Tibial artery (tissue), 4 donors: ENCODE measurements at regions not wholly inside any gene's neighbourhood (a gene's known extent, or its start where the extent isn't known, plus 50 kb on each side); places are given as distances from the start of the nearest gene placed in this dataset.

Experiments
- DNase-seq, 2 donors: peaks; one replicate each; pipeline ENCODE4 v3.0.0-alpha.2; 2019
- H3K27ac ChIP-seq, 2 donors: fragments of 200-600 bp; sonication (generic) in 1 of 2; 1 replicate in 1 of 2; 2 replicates in 1 of 2; pipeline ENCODE4 v1.5.1; 2018 to 2019; ENCODE audit warnings: mild to moderate bottlenecking in 1 of 2
- H3K27me3 ChIP-seq, 2 donors: fragments of 200-600 bp; sonication (generic) in 1 of 2; one replicate each; pipeline versions ENCODE4 v1.5.1 to v1.6.0; 2016 to 2019
- H3K36me3 ChIP-seq, 3 donors: fragments of 200-600 bp; sonication (generic) in 2 of 3; one replicate each; pipeline ENCODE4 v1.5.1; 2016 to 2019; ENCODE audit warnings: mild to moderate bottlenecking in 2 of 3
- H3K4me1 ChIP-seq, 4 donors: fragments of 200-600 bp; sonication (generic) in 2 of 4; 1 replicate in 3 of 4; 2 replicates in 1 of 4; pipeline ENCODE4 v1.5.1; 2016 to 2019
- H3K4me3 ChIP-seq, 2 donors: fragments of 200-600 bp; sonication (generic) in 1 of 2; 1 replicate in 1 of 2; 2 replicates in 1 of 2; pipeline ENCODE4 v1.5.1; 2018 to 2019; ENCODE audit warnings: mild to moderate bottlenecking in 2 of 2
- H3K9me3 ChIP-seq, 3 donors: fragments of 200-600 bp; sonication (generic) in 1 of 3; one replicate each; pipeline ENCODE4 v1.5.1; 2016 to 2019
- intact Hi-C: fragments of 100-400 bp; cut with DNase I; formaldehyde crosslinking; loops from one replicate; pipeline ENCODE4 v1.15.0; 2023; ENCODE audit warnings: low total_unique reads
- TF ChIP-seq, protein P1 (sequence below), 2 experiments: fragments of 200-600 bp in 1 of 2; fragments of 450-650 bp in 1 of 2; IDR thresholded peaks; one replicate each; pipeline ENCODE4 v1.5.1; 2017 to 2019; ENCODE audit warnings: antibody characterized with exemption in 2 of 2, mild to moderate bottlenecking in 1 of 2, moderate library complexity in 1 of 2

GRCh38 chr13:83508771-83509301 is 373.4 kb downstream of the SLITRK1 start:
- TF ChIP-seq, protein P1, sequence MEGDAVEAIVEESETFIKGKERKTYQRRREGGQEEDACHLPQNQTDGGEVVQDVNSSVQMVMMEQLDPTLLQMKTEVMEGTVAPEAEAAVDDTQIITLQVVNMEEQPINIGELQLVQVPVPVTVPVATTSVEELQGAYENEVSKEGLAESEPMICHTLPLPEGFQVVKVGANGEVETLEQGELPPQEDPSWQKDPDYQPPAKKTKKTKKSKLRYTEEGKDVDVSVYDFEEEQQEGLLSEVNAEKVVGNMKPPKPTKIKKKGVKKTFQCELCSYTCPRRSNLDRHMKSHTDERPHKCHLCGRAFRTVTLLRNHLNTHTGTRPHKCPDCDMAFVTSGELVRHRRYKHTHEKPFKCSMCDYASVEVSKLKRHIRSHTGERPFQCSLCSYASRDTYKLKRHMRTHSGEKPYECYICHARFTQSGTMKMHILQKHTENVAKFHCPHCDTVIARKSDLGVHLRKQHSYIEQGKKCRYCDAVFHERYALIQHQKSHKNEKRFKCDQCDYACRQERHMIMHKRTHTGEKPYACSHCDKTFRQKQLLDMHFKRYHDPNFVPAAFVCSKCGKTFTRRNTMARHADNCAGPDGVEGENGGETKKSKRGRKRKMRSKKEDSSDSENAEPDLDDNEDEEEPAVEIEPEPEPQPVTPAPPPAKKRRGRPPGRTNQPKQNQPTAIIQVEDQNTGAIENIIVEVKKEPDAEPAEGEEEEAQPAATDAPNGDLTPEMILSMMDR (IDR thresholded peaks at IDR 0.05): no peak
- no peak for DNase-seq
- Histone ChIP-seq H3K9me3 (no peaks in the 10 kb centered on the region), H3K4me3 (no peak overlapping the region), H3K36me3 (no peaks in the 10 kb centered on the region), H3K27me3 (no peaks in the 10 kb centered on the region), H3K27ac (no peak overlapping the region), H3K4me1 (peaks cover 0 to 2% (median 0%) of the 10 kb centered on the region in 4 donors)
- intact Hi-C loops: no loop called here

DNA sequence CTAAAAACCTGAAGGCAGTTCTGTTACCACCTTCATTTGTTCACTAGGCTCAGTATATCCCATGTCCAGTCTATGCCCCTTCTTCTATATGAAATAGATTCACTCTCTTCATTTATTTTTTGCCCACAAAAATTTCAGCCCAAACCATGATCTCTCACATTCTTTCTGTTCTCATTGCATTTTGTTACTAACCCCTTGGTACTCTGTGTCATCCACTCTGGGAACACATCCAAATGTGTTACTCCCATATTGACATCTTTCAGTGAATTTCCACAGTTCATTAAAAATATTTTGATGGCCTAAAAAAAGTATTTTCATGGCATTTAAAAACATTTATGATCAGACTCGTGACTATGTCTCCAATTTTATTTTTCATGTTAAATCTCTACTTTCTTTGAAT is 378.9 kb downstream of the SLITRK1 start:
- no peak overlapping the region for H3K4me3 ChIP-seq
- no peaks in the 10 kb centered on the region for H3K9me3 ChIP-seq
- no peaks in the 10 kb centered on the region for H3K36me3 ChIP-seq
- peaks cover 0 to 8% (median 0%) of the 10 kb centered on the region in 4 donors for H3K4me1 ChIP-seq
- intact Hi-C loops: no loop called here
- DNase-seq: no peak
- TF ChIP-seq, protein P1 (IDR thresholded peaks at IDR 0.05): no peak
- no peak overlapping the region for H3K27ac ChIP-seq
- no peaks in the 10 kb centered on the region for H3K27me3 ChIP-seq

DNA sequence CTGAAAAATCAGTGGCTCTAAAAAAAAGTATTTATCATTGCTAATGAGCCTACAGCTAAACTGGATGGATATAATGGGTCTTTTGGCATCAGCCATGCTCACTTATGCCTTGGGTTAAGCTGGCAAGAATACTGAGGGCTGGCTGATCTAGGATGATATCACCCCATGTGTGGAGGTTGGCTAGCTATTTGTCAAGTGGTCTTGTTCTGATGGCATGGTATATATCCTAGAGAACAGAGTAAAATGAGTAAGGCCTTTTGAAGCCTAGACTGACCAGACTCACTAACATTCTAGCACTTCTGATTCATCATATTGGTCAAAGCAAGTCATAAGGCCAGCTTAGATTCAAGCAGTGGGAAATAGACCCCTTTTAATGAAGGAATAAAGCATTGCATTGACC is 383.0 kb downstream of the SLITRK1 start:
- TF ChIP-seq, protein P1 (IDR thresholded peaks at IDR 0.05): no peak
- intact Hi-C loops: no loop called here
- H3K9me3 ChIP-seq: no peaks in the 10 kb centered on the region
- no peak for DNase-seq
- peaks cover 0 to 8% (median 0%) of the 10 kb centered on the region in 4 donors for H3K4me1 ChIP-seq
- no peaks in the 10 kb centered on the region for H3K27me3 ChIP-seq
- H3K36me3 ChIP-seq: no peaks in the 10 kb centered on the region
- H3K27ac ChIP-seq: no peak overlapping the region
- H3K4me3 ChIP-seq: no peak overlapping the region

- TF ChIP-seq, protein P1 (IDR thresholded peaks at IDR 0.05): no peak
- intact Hi-C loops: no loop called here
- H3K36me3 ChIP-seq: no peaks in the 10 kb centered on the region
Measured at GRCh38 chr13:83498481-83499190, 383.6 kb downstream of the SLITRK1 start.

GRCh38 chr13:83498045-83498444 is 384.2 kb downstream of the SLITRK1 start:
- no peaks in the 10 kb centered on the region for H3K27me3 ChIP-seq
- DNase-seq: no peak
- H3K27ac ChIP-seq: no peak overlapping the region
- no peaks in the 10 kb centered on the region for H3K4me1 ChIP-seq
- TF ChIP-seq, protein P1 (IDR thresholded peaks at IDR 0.05): no peak
- H3K9me3 ChIP-seq: no peaks in the 10 kb centered on the region
- no peaks in the 10 kb centered on the region for H3K36me3 ChIP-seq
- H3K4me3 ChIP-seq: no peak overlapping the region
- intact Hi-C loops: no loop called here

More at GRCh38 chr13:83498481-83499190, 383.6 kb downstream of the SLITRK1 start:
- DNase-seq: no peak
- no peaks in the 10 kb centered on the region for H3K9me3 ChIP-seq
- H3K4me1 ChIP-seq: peaks cover 0 to 4% (median 0%) of the 10 kb centered on the region in 4 donors
- H3K4me3 ChIP-seq: no peak overlapping the region
- H3K27me3 ChIP-seq: no peaks in the 10 kb centered on the region
- H3K27ac ChIP-seq: no peak overlapping the region
